Activated CD4-positive, alpha-beta memory T cell treated with anti-CD3 and anti-CD28 coated beads, Interleukin-2, amount 10 ng/mL, durations not matched to agents 7 days and 5 days (primary cell): ENCODE measurements at regions not wholly inside any gene's neighbourhood (a gene's known extent, or its start where the extent isn't known, plus 50 kb on each side); places are given as distances from the start of the nearest gene placed in this dataset.

Experiments used
- CTCF ChIA-PET: fragments of 350-600 bp; sonication (Branson Sonifier 250); formaldehyde crosslinking; loops from one replicate; lab custom pipeline; 2021; ENCODE audit warnings: antibody characterized with exemption, inconsistent platforms; lab: Charles Lee
- POLR2A ChIA-PET: fragments of 350-600 bp; sonication (Branson Sonifier 250); formaldehyde crosslinking; loops from one replicate; lab custom pipeline; 2021; ENCODE audit warnings: antibody characterized with exemption; lab: Charles Lee
- DNase-seq: peaks from one replicate; pipeline ENCODE4 v3.0.0-alpha.2; 2020
- H3K27ac Mint-ChIP-seq: one replicate; pipeline ENCODE4 v1.8.0; 2021; ENCODE audit warnings: mild to moderate bottlenecking, mixed read lengths
- H3K27me3 Mint-ChIP-seq: one replicate; pipeline ENCODE4 v1.8.0; 2021; ENCODE audit warnings: mixed read lengths
- H3K36me3 Mint-ChIP-seq: one replicate; pipeline ENCODE4 v1.8.0; 2021; ENCODE audit warnings: low read depth, mixed read lengths
- H3K4me1 Mint-ChIP-seq: one replicate; pipeline ENCODE4 v1.8.0; 2021; ENCODE audit warnings: mixed read lengths
- H3K4me3 Mint-ChIP-seq: one replicate; pipeline ENCODE4 v1.8.0; 2021; ENCODE audit warnings: mild to moderate bottlenecking, mixed read lengths
- H3K9me3 Mint-ChIP-seq: one replicate; pipeline ENCODE4 v1.8.0; 2021; ENCODE audit warnings: mixed read lengths

DNA sequence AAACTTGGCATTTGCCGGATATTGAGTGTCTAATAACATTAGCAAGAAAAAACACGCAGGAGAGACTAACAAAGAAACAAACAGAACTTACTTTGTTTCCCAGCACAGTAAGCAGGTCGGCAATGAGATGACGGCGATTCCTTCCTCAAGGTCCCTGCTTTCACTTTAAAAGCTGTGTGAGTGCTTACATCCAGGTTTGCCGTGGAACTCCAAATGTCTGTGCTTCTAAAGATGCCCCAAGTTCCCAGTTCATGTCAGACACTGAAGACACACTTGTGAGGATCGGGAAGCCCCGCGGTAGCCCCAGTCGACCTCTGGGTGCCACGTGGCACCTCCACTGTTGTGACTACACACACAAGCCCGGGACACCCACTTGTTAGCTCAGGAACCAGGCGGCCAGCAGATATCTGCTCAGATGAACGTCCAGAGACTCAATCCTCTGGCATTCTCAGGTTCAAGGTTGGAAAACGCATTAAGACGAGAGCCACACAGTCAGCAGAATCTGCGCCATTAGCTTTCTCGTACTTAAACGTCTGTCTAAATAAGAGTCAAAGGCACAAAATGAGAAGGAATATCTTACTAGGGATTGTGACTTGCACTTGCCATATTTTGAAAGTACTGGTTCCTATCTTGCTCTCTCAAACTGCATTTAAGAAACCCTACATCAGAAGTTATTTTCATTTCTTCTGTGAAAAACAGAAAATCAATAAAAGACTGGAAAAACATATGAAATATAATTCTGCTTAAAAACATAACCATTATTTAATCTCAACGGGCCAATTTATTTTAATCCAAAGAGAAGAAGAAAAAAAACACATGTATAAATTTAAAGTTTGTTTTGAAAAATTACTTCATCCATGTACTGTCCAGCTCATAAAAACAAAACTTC is 207.6 kb upstream of the KLF14 start:
- H3K4me3 Mint-ChIP-seq, result peak overlapping the region; percentile 80
- H3K4me1 Mint-ChIP-seq, result peaks cover 89% of the 10 kb centered on the region
- DNase-seq, result no peak
- POLR2A ChIA-PET, result interaction anchor here (0.6 to 7.8 kb wide), 9 partner anchors 11 to 90 kb away, joined by 3 to 294 read pairs (median 4); no protein-coding TSS in a partner anchor
- H3K27ac Mint-ChIP-seq, result peak overlapping the region; percentile 89
- no peaks in the 10 kb centered on the region for H3K9me3 Mint-ChIP-seq
- H3K36me3 Mint-ChIP-seq, result peaks cover 85% of the 10 kb centered on the region
- no peaks in the 10 kb centered on the region for H3K27me3 Mint-ChIP-seq
- CTCF ChIA-PET, result interaction anchor here (1.2 to 2.1 kb wide), 4 partner anchors 12 to 71 kb away, joined by 3 to 7 read pairs (median 4); no protein-coding TSS in a partner anchor

DNA sequence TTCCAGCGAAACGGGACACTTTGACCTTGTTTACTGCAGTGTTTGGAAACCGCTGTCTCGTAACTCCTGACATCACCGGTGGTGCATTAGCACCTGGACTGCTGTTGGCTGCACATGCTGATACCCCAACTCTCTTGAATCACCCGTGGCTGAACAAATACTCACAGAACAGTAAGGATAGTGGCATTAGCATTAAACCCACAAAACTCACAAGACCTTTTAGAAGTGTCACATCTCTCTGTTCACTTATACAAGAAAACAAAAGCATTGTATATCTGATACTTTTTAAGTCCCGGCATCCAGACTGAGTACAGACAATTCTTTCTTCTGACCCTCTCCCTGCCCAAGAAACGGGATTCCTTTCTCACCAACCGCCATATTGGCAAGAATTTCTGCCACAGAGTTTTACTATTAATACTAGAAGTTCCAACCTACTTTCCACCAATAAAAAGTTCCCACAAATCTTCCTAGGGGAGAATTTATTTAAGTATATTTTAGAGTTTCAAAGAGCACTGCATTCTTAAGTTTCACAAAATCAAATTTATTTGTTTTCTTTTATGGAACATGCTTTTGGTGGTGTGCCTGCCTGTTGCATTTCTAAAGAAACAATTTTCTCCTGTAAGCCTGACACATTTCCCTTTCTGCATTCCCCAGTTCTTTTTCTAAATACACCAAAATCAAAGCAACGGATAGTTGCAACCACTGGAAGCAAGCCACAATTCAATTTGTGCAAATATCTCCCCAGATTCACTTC is 208.4 kb upstream of the KLF14 start:
- H3K27ac Mint-ChIP-seq, result peak overlapping the region; percentile 89
- no peaks in the 10 kb centered on the region for H3K27me3 Mint-ChIP-seq
- H3K4me1 Mint-ChIP-seq, result peaks cover 88% of the 10 kb centered on the region
- peak overlapping the region; percentile 80 for H3K4me3 Mint-ChIP-seq
- ChIA-PET CTCF (interaction anchor here (1.2 to 8.2 kb wide), 3 partner anchors 14 to 46 kb away, joined by 5 to 37 read pairs (median 7); no protein-coding TSS in a partner anchor), POLR2A (interaction anchor here (0.6 to 10.8 kb wide), 8 partner anchors 12 to 89 kb away, joined by 3 to 322 read pairs (median 6); no protein-coding TSS in a partner anchor)
- no peaks in the 10 kb centered on the region for H3K9me3 Mint-ChIP-seq
- no peak for DNase-seq
- H3K36me3 Mint-ChIP-seq, result peaks cover 84% of the 10 kb centered on the region

DNA sequence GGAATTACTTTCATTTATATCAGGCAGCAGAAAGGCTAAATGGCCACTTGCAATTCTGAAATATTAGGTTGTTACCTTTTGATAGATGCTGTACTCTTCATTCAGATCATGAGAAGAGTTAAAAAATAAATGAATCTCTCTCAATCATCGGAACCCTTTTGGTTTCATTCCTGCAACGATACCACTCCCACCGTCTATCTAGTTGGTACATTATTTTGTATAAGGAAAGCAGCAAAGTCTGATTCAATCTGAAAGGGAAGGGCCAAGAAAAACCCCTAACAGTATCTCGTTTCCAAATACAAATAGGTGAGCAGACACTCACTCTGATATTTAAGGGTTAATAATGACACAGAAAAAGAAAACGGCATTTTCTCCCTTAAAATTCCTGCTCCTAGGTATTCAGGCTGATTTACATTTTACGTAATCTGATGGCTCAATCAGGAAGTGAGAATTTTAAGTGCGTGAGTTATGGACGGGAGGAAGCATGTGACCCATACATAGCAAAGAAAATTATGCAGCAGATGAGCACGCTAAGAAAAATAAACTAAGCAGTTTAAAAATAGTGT is 209.4 kb upstream of the KLF14 start:
- H3K4me3 Mint-ChIP-seq, result peak overlapping the region; percentile 80
- peak overlapping the region; percentile 89 for H3K27ac Mint-ChIP-seq
- H3K27me3 Mint-ChIP-seq, result no peaks in the 10 kb centered on the region
- H3K4me1 Mint-ChIP-seq, result peaks cover 92% of the 10 kb centered on the region
- DNase-seq, result no peak
- ChIA-PET CTCF (interaction anchor here (1.3 to 8.2 kb wide), 5 partner anchors 11 to 97 kb away, joined by 3 to 64 read pairs (median 9); no protein-coding TSS in a partner anchor), POLR2A (interaction anchor here (1.5 to 10.8 kb wide), 4 partner anchors 14 to 78 kb away, joined by 4 to 322 read pairs (median 6); no protein-coding TSS in a partner anchor)
- H3K36me3 Mint-ChIP-seq, result peaks cover 88% of the 10 kb centered on the region
- H3K9me3 Mint-ChIP-seq, result no peaks in the 10 kb centered on the region

DNA sequence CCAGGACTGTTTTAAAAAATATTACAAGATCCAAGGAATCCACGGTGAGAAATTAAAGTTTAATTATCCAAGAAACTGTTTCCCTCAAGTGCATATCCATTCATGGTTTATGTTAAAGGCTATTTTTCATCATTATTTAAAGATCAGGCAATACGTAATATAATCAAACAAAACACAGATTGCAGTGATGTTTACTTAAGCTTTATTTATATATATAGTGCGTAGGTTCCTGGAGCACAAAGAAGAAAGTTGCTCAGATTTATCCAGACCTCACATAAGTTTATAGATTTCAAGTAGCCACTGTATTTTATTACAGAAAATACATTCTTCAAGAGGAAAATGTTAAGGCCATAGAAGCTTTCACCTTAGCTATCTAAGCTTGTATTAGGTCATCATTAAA is 210.0 kb upstream of the KLF14 start:
- Mint-ChIP-seq H3K4me1 (peaks cover 90% of the 10 kb centered on the region), H3K27ac (peak overlapping the region; percentile 89), H3K9me3 (no peaks in the 10 kb centered on the region), H3K36me3 (peaks cover 86% of the 10 kb centered on the region), H3K27me3 (no peaks in the 10 kb centered on the region), H3K4me3 (peak overlapping the region; percentile 80)
- DNase-seq, result no peak
- POLR2A ChIA-PET, result interaction anchor here (0.9 to 10.8 kb wide), 8 partner anchors 13 to 78 kb away, joined by 3 to 322 read pairs (median 4); no protein-coding TSS in a partner anchor
- CTCF ChIA-PET, result interaction anchor here (0.7 to 8.2 kb wide), 7 partner anchors 11 to 96 kb away, joined by 3 to 64 read pairs (median 6); no protein-coding TSS in a partner anchor

DNA sequence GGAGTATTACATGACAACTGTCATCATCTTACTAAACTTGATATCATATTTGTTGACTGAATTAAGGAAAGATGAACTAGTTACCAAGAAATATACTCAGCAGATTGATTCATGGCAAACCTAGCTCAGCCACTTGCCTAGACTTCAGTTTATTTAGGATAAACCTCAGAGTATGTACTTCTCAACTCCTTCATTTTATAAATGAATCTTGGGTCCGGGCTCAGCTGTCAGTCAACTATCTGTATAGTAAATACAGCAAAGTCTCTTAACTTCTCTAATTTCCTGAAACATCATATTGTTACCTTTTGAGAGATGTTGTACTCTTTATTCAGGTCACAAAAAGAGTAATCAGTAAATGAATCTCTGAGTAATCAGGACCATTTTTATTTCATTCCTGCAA is 211.0 kb upstream of the KLF14 start:
- H3K36me3 Mint-ChIP-seq, result peaks cover 77% of the 10 kb centered on the region
- no peak overlapping the region for H3K4me3 Mint-ChIP-seq
- POLR2A ChIA-PET, result interaction anchor here (0.8 to 10.8 kb wide), 14 partner anchors 12 to 162 kb away, joined by 3 to 322 read pairs (median 3); no protein-coding TSS in a partner anchor
- CTCF ChIA-PET, result interaction anchor here (0.5 to 8.2 kb wide), 10 partner anchors 9 to 95 kb away, joined by 3 to 64 read pairs (median 4); no protein-coding TSS in a partner anchor
- peaks cover 82% of the 10 kb centered on the region for H3K4me1 Mint-ChIP-seq
- H3K9me3 Mint-ChIP-seq, result no peaks in the 10 kb centered on the region
- H3K27me3 Mint-ChIP-seq, result no peaks in the 10 kb centered on the region
- no peak for DNase-seq
- peak overlapping the region; percentile 78 for H3K27ac Mint-ChIP-seq

DNA sequence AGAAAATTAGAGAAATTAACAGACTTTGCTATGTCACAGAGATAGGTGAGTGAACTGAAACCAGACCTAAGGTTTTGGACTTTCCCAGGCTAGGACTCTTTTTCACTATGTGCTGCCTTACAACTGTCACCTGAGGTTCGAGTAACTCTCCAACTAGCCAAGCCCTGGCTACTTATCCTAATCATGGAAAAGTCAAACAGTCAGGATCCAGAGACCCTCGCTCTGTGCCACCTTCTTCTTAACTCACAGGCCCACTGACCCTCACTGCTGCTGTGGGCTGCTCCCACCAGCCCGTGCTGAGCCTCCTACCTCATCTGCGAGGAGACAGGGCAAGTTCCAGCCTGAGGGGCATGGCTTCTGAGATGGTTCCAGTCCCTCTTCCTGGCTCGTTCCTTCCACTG is 211.4 kb upstream of the KLF14 start:
- Mint-ChIP-seq H3K27ac (peak overlapping the region; percentile 78), H3K9me3 (no peaks in the 10 kb centered on the region), H3K36me3 (peaks cover 74% of the 10 kb centered on the region), H3K27me3 (no peaks in the 10 kb centered on the region), H3K4me1 (peaks cover 78% of the 10 kb centered on the region), H3K4me3 (peak overlapping the region; percentile 40)
- ChIA-PET POLR2A (interaction anchor here (0.8 to 17.4 kb wide), 10 partner anchors 7 to 97 kb away, joined by 3 to 322 read pairs (median 4); no protein-coding TSS in a partner anchor), CTCF (interaction anchor here (1.0 to 8.2 kb wide), 7 partner anchors 9 to 49 kb away, joined by 3 to 64 read pairs (median 5); no protein-coding TSS in a partner anchor)
- no peak for DNase-seq

DNA sequence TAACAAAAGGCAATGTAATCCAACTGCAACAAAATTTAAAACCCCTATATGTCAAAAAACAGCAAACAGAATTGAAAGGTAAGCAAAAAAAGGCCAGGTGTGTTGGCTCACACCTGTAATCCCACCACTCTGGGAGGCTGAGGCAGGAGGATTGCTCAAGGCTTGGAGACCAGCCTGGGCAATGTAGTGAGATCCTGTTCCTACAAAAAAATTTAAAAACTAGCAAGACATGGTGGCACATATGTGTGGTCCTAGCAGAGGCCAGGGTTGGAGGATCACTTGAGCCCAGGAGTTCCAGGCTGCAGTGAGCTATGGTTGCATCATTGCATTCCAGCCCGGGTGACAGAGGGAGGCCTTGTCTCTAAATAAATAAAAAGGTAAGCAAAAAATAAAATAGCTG is 212.1 kb upstream of the KLF14 start:
- no peak for DNase-seq
- peak overlapping the region; percentile 78 for H3K27ac Mint-ChIP-seq
- peaks cover 67% of the 10 kb centered on the region for H3K36me3 Mint-ChIP-seq
- H3K9me3 Mint-ChIP-seq, result no peaks in the 10 kb centered on the region
- ChIA-PET CTCF (interaction anchor here (0.6 to 8.2 kb wide), 11 partner anchors 8 to 124 kb away, joined by 3 to 64 read pairs (median 4); no protein-coding TSS in a partner anchor), POLR2A (interaction anchor here (1.0 to 17.4 kb wide), 9 partner anchors 8 to 96 kb away, joined by 3 to 322 read pairs (median 5); no protein-coding TSS in a partner anchor)
- peak overlapping the region; percentile 28 for H3K4me3 Mint-ChIP-seq
- peaks cover 71% of the 10 kb centered on the region for H3K4me1 Mint-ChIP-seq
- no peaks in the 10 kb centered on the region for H3K27me3 Mint-ChIP-seq

DNA sequence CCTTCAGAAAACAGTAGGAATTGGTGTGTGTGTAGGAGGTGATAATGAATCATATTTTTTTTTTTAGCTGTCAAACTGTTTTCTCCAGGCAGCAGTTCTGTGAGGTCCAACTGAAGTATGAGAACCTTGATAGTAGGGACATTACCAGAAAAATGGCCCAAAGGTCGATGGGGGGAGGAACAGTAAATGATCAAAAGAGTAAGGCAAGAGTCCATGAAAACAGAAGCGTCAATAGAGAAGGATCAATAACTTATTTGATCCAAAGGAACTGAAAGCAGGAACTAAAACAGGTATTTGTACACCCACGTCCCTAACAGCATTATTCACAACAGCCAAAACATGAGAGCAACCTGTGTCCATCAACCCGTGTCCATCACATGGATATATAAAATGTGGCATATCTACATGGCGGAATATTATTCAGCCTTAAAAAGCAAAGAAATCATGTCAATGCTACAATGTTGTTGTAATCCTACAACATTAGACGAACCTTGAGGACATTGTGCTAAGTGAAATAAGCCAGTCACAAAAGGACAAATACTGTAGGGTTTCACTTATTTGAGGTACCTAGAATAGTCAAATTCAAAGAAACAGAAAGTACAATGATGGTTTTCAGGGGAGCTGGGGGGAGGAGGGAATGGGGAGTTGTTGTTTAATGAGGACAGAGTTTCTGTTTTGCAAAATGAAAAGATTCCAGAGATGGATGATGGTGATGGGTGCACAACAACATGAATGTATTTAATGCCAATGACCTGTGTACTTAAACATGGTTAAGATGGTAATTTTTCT is 214.0 kb upstream of the KLF14 start:
- no peaks in the 10 kb centered on the region for H3K27me3 Mint-ChIP-seq
- H3K36me3 Mint-ChIP-seq, result peaks cover 54% of the 10 kb centered on the region
- H3K27ac Mint-ChIP-seq, result peak overlapping the region; percentile 79
- POLR2A ChIA-PET, result interaction anchor here (0.7 to 17.4 kb wide), 12 partner anchors 9 to 241 kb away, joined by 3 to 322 read pairs (median 7); no protein-coding TSS in a partner anchor
- peak overlapping the region; percentile 62 for H3K4me3 Mint-ChIP-seq
- no peaks in the 10 kb centered on the region for H3K9me3 Mint-ChIP-seq
- DNase-seq, result no peak
- peaks cover 58% of the 10 kb centered on the region for H3K4me1 Mint-ChIP-seq
- CTCF ChIA-PET, result interaction anchor here (1.4 to 8.2 kb wide), 8 partner anchors 8 to 92 kb away, joined by 4 to 64 read pairs (median 6); no protein-coding TSS in a partner anchor

DNA sequence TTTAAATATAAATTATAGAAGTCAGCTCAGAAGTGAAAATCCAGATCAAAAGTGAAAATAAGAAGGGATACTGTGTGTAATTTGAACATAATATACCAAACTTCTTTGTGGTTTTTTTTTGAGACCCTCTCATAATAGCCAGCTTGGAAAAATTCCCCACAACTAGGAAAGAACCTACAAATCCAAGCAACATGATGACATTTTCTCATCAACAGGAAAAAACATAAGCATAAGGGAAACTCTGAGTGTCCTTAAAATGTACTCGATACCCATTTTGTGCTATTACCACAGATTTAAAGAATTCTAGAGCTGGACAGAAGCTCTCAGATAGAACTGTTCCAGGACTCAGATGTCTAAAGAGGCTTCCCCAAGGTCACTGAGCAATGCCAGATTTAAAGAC is 214.8 kb upstream of the KLF14 start:
- ChIA-PET POLR2A (interaction anchor here (1.2 to 17.4 kb wide), 9 partner anchors 8 to 59 kb away, joined by 5 to 322 read pairs (median 10); no protein-coding TSS in a partner anchor), CTCF (interaction anchor here (1.4 to 8.2 kb wide), 5 partner anchors 11 to 91 kb away, joined by 4 to 64 read pairs (median 6); no protein-coding TSS in a partner anchor)
- H3K4me3 Mint-ChIP-seq, result no peak overlapping the region
- no peaks in the 10 kb centered on the region for H3K27me3 Mint-ChIP-seq
- H3K36me3 Mint-ChIP-seq, result peaks cover 54% of the 10 kb centered on the region
- H3K27ac Mint-ChIP-seq, result peak overlapping the region; percentile 70
- DNase-seq, result no peak
- H3K9me3 Mint-ChIP-seq, result no peaks in the 10 kb centered on the region
- peaks cover 57% of the 10 kb centered on the region for H3K4me1 Mint-ChIP-seq

DNA sequence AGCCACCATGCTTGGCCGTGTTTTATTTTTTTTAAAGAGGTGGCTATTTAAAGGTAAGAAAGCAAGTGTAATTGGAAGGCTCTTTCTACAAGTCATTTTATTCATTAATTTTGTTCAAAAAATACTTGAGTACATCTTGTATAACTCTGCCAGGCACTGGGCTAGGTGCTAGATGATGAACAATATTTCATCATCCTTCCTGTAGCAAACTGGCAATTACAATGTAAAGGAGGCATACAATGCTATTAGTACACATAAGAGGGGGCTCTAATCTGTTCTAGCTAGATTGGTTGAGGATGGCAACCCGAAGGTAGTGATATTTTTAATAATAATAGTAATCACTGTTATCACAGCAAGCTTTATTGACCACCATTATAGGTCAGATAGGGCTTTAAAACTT is 215.5 kb upstream of the KLF14 start:
- peak overlapping the region; percentile 53 for H3K4me3 Mint-ChIP-seq
- no peaks in the 10 kb centered on the region for H3K9me3 Mint-ChIP-seq
- H3K27me3 Mint-ChIP-seq, result no peaks in the 10 kb centered on the region
- DNase-seq, result no peak
- H3K27ac Mint-ChIP-seq, result peak overlapping the region; percentile 83
- H3K4me1 Mint-ChIP-seq, result peaks cover 59% of the 10 kb centered on the region
- peaks cover 57% of the 10 kb centered on the region for H3K36me3 Mint-ChIP-seq
- POLR2A ChIA-PET, result interaction anchor here (0.7 to 17.4 kb wide), 10 partner anchors 8 to 119 kb away, joined by 3 to 322 read pairs (median 7); no protein-coding TSS in a partner anchor
- CTCF ChIA-PET, result interaction anchor here (1.4 to 8.2 kb wide), 4 partner anchors 10 to 91 kb away, joined by 4 to 64 read pairs (median 22); no protein-coding TSS in a partner anchor
